H1 (cell line): ENCODE measurements at regions not wholly inside any gene's neighbourhood (a gene's known extent, or its start where the extent isn't known, plus 50 kb on each side); places are given as distances from the start of the nearest gene placed in this dataset.

ENCODE experiments used
- CTCF ChIA-PET: fragments of 300-600 bp; sonication (Branson Sonifier 250); formaldehyde crosslinking; loops from one replicate; lab custom pipeline; 2021; ENCODE audit not compliant: partially characterized antibody; lab: Charles Lee
- POLR2A ChIA-PET: fragments of 300-600 bp; sonication (Branson Sonifier 250); formaldehyde crosslinking; loops from one replicate; lab custom pipeline; 2021; ENCODE audit warnings: inconsistent platforms; ENCODE audit not compliant: partially characterized antibody; lab: Charles Lee
- DNase-seq, 2 experiments: peaks; one replicate each; pipeline versions ENCODE4 v3.0.0 to v3.0.0-alpha.2; 2010 to 2022; ENCODE audit warnings: low spot score in 2 of 2, low read depth in 1 of 2, mixed read lengths in 1 of 2
- FAIRE-seq: peaks from 2 replicates; lab custom pipeline; 2011; peaks lifted over from hg19 to GRCh38; lab: Jason Lieb, UNC
- H2AFZ ChIP-seq: 2 replicates; pipeline ENCODE4 v1.8.1; 2012; ENCODE audit warnings: low read length, inconsistent platforms
- H2AK5ac ChIP-seq: 2 replicates; pipeline ENCODE4 v1.6.1; 2013; ENCODE audit warnings: low read depth, low read length
- H2BK120ac ChIP-seq: replicated peaks from 2 replicates; pipeline ENCODE3; 2013; ENCODE audit warnings: low read depth, low read length, inconsistent platforms
- H2BK12ac ChIP-seq: 2 replicates; pipeline ENCODE4 v1.6.1; 2013; ENCODE audit warnings: low read depth, low read length
- H2BK15ac ChIP-seq: 2 replicates; pipeline ENCODE4 v1.6.1; 2013; ENCODE audit warnings: low read length
- H2BK20ac ChIP-seq: 2 replicates; pipeline ENCODE4 v1.6.1; 2013; ENCODE audit warnings: low read length
- H2BK5ac ChIP-seq: 2 replicates; pipeline ENCODE4 v1.6.1; 2013; ENCODE audit warnings: low read depth, low read length
- H3K14ac ChIP-seq: 2 replicates; pipeline ENCODE4 v1.6.1; 2013; ENCODE audit warnings: inconsistent platforms; ENCODE audit not compliant: insufficient read length
- H3K18ac ChIP-seq: 2 replicates; pipeline ENCODE4 v1.6.1; 2013; ENCODE audit warnings: low read length; ENCODE audit errors: extremely low read depth
- H3K23ac ChIP-seq: 2 replicates; pipeline ENCODE4 v1.6.1; 2013; ENCODE audit warnings: inconsistent platforms; ENCODE audit not compliant: insufficient read length
- H3K23me2 ChIP-seq: 2 replicates; pipeline ENCODE4 v1.6.1; 2013; ENCODE audit warnings: low read depth, low read length
- H3K27ac ChIP-seq: 2 replicates; pipeline ENCODE4 v1.6.1; 2011; ENCODE audit warnings: low read depth, low read length, inconsistent platforms
- H3K27me3 ChIP-seq, 4 experiments: replicated peaks in 1 of 4; 1 replicate in 1 of 4; 2 replicates in 3 of 4; pipeline versions ENCODE4 v1.6.1 to v1.8.1; 2011 to 2013; ENCODE audit warnings: low read length in 3 of 4, mild to moderate bottlenecking in 3 of 4, inconsistent platforms in 2 of 4, mixed read lengths in 2 of 4, moderate library complexity in 1 of 4; ENCODE audit not compliant: control insufficient read depth in 3 of 4, insufficient read depth in 3 of 4; ENCODE audit errors: extremely low read depth in 1 of 4
- H3K36me3 ChIP-seq, 4 experiments: 2 replicates each; pipeline versions ENCODE4 v1.6.1 to v1.8.1; 2011 to 2013; ENCODE audit warnings: mild to moderate bottlenecking in 4 of 4, low read length in 3 of 4, moderate library complexity in 2 of 4, control low read depth in 1 of 4, inconsistent platforms in 1 of 4; ENCODE audit not compliant: insufficient read depth in 4 of 4, control insufficient read depth in 2 of 4
- H3K4ac ChIP-seq: replicated peaks from 2 replicates; pipeline ENCODE3; 2013; ENCODE audit warnings: low read length, low read depth, mixed read lengths, inconsistent platforms; ENCODE audit not compliant: insufficient read length
- H3K4me1 ChIP-seq, 4 experiments: replicated peaks in 1 of 4; 1 replicate in 1 of 4; 2 replicates in 3 of 4; pipeline versions ENCODE4 v1.6.1 to v1.8.1; 2011 to 2013; ENCODE audit warnings: low read length in 3 of 4, inconsistent platforms in 2 of 4, mixed read lengths in 1 of 4; ENCODE audit not compliant: insufficient read depth in 4 of 4, control insufficient read depth in 3 of 4
- H3K4me2 ChIP-seq, 2 experiments: 2 replicates each; pipeline versions ENCODE4 v1.6.1 to v1.8.1; 2011 to 2013; ENCODE audit warnings: low read depth in 2 of 2, low read length in 2 of 2, control low read depth in 1 of 2, inconsistent platforms in 1 of 2, mild to moderate bottlenecking in 1 of 2; ENCODE audit not compliant: insufficient read depth in 1 of 2
- H3K4me3 ChIP-seq, 4 experiments: fragments of 200-600, 300-600 bp in 1 of 4; sonication (generic), shearing (Covaris generic), sonication (Bioruptor Twin) in 1 of 4; 2 replicates each; pipeline versions ENCODE4 v1.5.1 to v1.8.1; 2011 to 2016; ENCODE audit warnings: low read length in 4 of 4, low read depth in 3 of 4, control low read depth in 2 of 4, inconsistent platforms in 2 of 4, mild to moderate bottlenecking in 2 of 4, mixed read lengths in 1 of 4, moderate library complexity in 1 of 4; ENCODE audit not compliant: insufficient read depth in 2 of 4; ENCODE audit errors: extremely low read depth in 1 of 4
- H3K56ac ChIP-seq: replicated peaks from 2 replicates; pipeline ENCODE3; 2013; ENCODE audit warnings: low read depth, mild to moderate bottlenecking, mixed read lengths, low read length, inconsistent platforms; ENCODE audit not compliant: insufficient read length
- H3K79me1 ChIP-seq: 2 replicates; pipeline ENCODE4 v1.6.1; 2013; ENCODE audit warnings: low read depth, low read length, control low read depth
- H3K79me2 ChIP-seq, 2 experiments: 2 replicates each; pipeline versions ENCODE4 v1.6.1 to v1.8.1; 2012 to 2013; ENCODE audit warnings: low read length in 2 of 2, mild to moderate bottlenecking in 2 of 2, inconsistent platforms in 1 of 2; ENCODE audit not compliant: insufficient read depth in 2 of 2, control insufficient read depth in 1 of 2
- H3K9ac ChIP-seq, 4 experiments: replicated peaks in 1 of 4; 1 replicate in 1 of 4; 2 replicates in 3 of 4; pipeline versions ENCODE4 v1.6.1 to v1.8.1; 2011 to 2013; ENCODE audit warnings: low read depth in 3 of 4, low read length in 3 of 4, control low read depth in 2 of 4, mild to moderate bottlenecking in 2 of 4, moderate library complexity in 2 of 4, inconsistent platforms in 1 of 4; ENCODE audit errors: extremely low read depth in 1 of 4
- H3K9me3 ChIP-seq, 2 experiments: 2 replicates each; pipeline versions ENCODE4 v1.6.1 to v1.8.1; 2012 to 2013; ENCODE audit warnings: mild to moderate bottlenecking in 2 of 2, moderate library complexity in 2 of 2, control low read depth in 1 of 2, inconsistent platforms in 1 of 2, low read depth in 1 of 2, low read length in 1 of 2, mixed read lengths in 1 of 2; ENCODE audit not compliant: insufficient read depth in 2 of 2
- H4K20me1 ChIP-seq, 2 experiments: replicated peaks in 1 of 2; 2 replicates each; pipeline versions ENCODE3 to v1.8.1; 2011 to 2013; ENCODE audit warnings: inconsistent platforms in 2 of 2, low read length in 2 of 2, mild to moderate bottlenecking in 1 of 2; ENCODE audit not compliant: insufficient read depth in 2 of 2, control insufficient read depth in 1 of 2
- H4K5ac ChIP-seq: 2 replicates; pipeline ENCODE4 v1.6.1; 2013; ENCODE audit warnings: low read length, low read depth, mixed read lengths, inconsistent platforms; ENCODE audit not compliant: insufficient read length
- H4K8ac ChIP-seq: 2 replicates; pipeline ENCODE4 v1.8.0; 2013; ENCODE audit warnings: mild to moderate bottlenecking, moderate library complexity, low read length, inconsistent platforms; ENCODE audit not compliant: insufficient read depth; ENCODE audit errors: extremely low read depth
- H4K91ac ChIP-seq: replicated peaks from 2 replicates; pipeline ENCODE3; 2013; ENCODE audit warnings: low read length, mixed read lengths, inconsistent platforms; ENCODE audit not compliant: insufficient read length
- NANOG ChIP-seq: IDR thresholded peaks from 2 replicates; pipeline ENCODE4 v1.6.1; 2011; ENCODE audit warnings: low read length, low read depth, mild to moderate bottlenecking, inconsistent platforms; ENCODE audit not compliant: insufficient read depth, poor library complexity, severe bottlenecking
- WGBS, 2 experiments: shearing (Covaris generic) in 1 of 2; methylation state at CpG; one replicate each; pipeline versions ENCODE4 v1.1.6 to v1.1.7; 2013 to 2015; ENCODE audit warnings: low lambda C conversion rate in 2 of 2, mixed read lengths in 2 of 2, inconsistent platforms in 1 of 2, low coverage in 1 of 2, missing lambda C conversion rate in 1 of 2; ENCODE audit not compliant: insufficient replicate concordance in 2 of 2, insufficient coverage in 1 of 2, insufficient read length in 1 of 2; ENCODE audit errors: extremely low coverage in 1 of 2, missing lambda C conversion rate in 1 of 2; 5-methylcytosine and 5-hydroxymethylcytosine counted together

GRCh38 chr10:28942012-28942411 is 264.7 kb downstream of the BAMBI start:
- no peak overlapping the region for H2AK5ac ChIP-seq
- H3K27me3 ChIP-seq: no peaks in the 10 kb centered on the region
- H3K36me3 ChIP-seq: no peaks in the 10 kb centered on the region
- no peak overlapping the region for H4K91ac ChIP-seq
- POLR2A ChIA-PET: no interaction called here
- H3K79me2 ChIP-seq: no peaks in the 10 kb centered on the region
- no peaks in the 10 kb centered on the region for H3K9me3 ChIP-seq
- no peak overlapping the region for H3K23ac ChIP-seq
- H4K8ac ChIP-seq: no peak overlapping the region
- H3K9ac ChIP-seq: no peak overlapping the region
- no peaks in the 10 kb centered on the region for H3K23me2 ChIP-seq
- no peaks in the 10 kb centered on the region for H3K79me1 ChIP-seq
- H4K20me1 ChIP-seq: no peaks in the 10 kb centered on the region
- H2BK15ac ChIP-seq: no peak overlapping the region
- H2BK5ac ChIP-seq: no peak overlapping the region
- H3K56ac ChIP-seq: no peak overlapping the region
- no peak overlapping the region for H3K4ac ChIP-seq
- H3K4me3 ChIP-seq: no peak overlapping the region
- FAIRE-seq (no peak), DNase-seq (no peak)
- H3K4me1 ChIP-seq: no peaks in the 10 kb centered on the region
- CTCF ChIA-PET: interaction anchor here (0.6 kb wide), 1 partner anchor 45 kb away, joined by 3 read pairs; no protein-coding TSS in a partner anchor
- H4K5ac ChIP-seq: no peak overlapping the region
- H2BK12ac ChIP-seq: no peak overlapping the region
- H3K27ac ChIP-seq: no peak overlapping the region
- no peak overlapping the region for H3K18ac ChIP-seq
- H2BK120ac ChIP-seq: no peak overlapping the region
- 96% methylated on average over 1 of the region's 1 CpG; no CpG with 5 or more reads in 1 of the 2 experiments for WGBS, 2 experiments
- H2BK20ac ChIP-seq: no peak overlapping the region
- no peak overlapping the region for H2AFZ ChIP-seq
- no peak overlapping the region for H3K4me2 ChIP-seq
- no peak overlapping the region for H3K14ac ChIP-seq
- TF ChIP-seq NANOG: no peak
